GM12872 (cell line): ENCODE measurements at regions not wholly inside any gene's neighbourhood (a gene's known extent, or its start where the extent isn't known, plus 50 kb on each side); places are given as distances from the start of the nearest gene placed in this dataset.

ENCODE experiments used
- TF ChIP-seq, protein P1 (sequence below): IDR thresholded peaks from 3 replicates; pipeline ENCODE4 v1.5.1; 2011; ENCODE audit warnings: low read depth, mild to moderate bottlenecking, low read length, moderate library complexity; ENCODE audit not compliant: insufficient read depth

DNA sequence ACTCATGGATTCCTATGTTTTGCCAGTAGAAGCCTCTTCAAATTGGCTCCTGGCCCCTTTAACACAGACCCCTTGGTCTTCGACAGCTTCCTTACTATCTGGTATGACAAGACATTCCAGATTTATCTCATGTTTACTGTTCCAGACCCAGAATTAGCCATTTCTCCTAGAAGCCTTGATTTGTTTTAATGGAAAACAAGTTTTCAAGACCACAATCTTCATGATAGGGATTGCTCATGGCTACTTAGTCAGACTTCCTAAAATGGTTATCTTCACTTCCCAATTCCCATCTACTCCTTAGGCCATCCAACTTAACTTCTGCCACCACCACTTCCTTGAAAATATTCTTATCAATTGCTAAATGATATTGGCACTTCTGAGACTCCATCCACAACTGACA is 63.2 kb downstream of the TTC32 start:
- TF ChIP-seq, protein P1, sequence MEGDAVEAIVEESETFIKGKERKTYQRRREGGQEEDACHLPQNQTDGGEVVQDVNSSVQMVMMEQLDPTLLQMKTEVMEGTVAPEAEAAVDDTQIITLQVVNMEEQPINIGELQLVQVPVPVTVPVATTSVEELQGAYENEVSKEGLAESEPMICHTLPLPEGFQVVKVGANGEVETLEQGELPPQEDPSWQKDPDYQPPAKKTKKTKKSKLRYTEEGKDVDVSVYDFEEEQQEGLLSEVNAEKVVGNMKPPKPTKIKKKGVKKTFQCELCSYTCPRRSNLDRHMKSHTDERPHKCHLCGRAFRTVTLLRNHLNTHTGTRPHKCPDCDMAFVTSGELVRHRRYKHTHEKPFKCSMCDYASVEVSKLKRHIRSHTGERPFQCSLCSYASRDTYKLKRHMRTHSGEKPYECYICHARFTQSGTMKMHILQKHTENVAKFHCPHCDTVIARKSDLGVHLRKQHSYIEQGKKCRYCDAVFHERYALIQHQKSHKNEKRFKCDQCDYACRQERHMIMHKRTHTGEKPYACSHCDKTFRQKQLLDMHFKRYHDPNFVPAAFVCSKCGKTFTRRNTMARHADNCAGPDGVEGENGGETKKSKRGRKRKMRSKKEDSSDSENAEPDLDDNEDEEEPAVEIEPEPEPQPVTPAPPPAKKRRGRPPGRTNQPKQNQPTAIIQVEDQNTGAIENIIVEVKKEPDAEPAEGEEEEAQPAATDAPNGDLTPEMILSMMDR, result no peak

DNA sequence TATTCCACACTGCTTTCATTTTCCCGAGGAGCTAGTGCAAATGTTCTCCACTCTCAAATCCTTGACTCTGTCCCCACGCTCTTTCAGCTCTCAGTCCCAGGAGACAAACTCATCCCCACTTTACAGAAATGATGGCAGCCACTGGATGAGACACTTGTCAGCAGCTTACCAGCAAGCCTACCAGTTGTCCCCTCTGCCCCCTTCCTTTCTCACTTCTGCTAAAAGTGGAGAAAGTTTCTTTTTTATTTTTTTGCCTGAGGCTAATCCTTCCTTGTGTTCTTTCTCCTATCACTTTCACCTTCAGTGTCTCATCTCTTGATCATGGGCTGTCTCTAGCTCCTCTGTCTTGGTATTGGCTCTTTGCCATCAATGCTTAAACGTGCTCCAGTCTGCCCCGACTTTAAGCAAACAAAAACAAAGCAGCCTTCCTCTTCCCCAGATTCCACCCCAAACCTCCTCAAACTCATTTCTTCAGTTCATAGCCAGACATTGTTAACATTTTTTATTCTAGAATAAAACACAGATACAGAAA is 64.5 kb downstream of the TTC32 start:
- TF ChIP-seq, protein P1, result no peak

DNA sequence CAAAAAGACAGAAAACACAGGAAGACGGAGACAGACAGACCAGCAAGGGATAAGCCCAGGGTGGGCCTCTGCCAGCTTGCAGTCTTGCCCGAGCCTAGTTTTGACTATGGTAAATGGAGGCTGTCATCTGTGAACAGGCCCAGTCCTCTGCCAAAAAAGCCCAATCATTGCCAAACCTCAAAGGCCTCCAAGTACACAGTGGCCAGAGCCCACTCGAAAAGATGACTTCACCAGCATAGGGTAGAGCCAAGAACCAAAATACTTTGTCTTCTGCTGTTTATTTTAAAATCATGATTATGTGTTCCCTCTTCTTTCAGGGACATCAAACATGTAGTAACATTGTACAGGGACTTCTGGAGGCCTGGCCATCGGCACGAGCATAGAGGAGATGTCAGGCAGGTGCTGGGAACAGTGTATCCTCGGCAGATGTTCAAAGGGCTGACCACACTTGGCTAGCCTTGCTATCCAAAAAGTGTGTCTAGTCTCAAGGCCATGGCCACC is 66.0 kb downstream of the TTC32 start:
- TF ChIP-seq, protein P1, result no peak

DNA sequence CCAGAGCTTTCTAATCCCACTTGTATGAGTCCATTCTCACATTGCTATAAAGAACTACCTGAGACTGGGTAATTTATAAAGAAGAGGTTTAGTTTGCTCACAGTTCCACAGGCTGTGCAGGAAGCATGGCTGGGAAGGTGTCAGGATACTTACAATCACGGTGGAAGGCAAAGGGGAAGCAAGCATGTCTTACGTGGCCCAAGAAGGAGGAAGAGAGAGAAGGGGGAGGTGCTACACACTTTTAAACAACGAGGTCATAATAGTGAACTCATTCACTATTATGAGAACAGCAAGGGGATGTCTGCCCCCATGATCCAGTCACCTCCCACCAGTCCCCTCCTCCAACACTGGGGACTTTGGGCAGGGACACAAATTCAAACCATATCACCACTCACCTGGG is 67.8 kb downstream of the TTC32 start:
- TF ChIP-seq, protein P1, result no peak

DNA sequence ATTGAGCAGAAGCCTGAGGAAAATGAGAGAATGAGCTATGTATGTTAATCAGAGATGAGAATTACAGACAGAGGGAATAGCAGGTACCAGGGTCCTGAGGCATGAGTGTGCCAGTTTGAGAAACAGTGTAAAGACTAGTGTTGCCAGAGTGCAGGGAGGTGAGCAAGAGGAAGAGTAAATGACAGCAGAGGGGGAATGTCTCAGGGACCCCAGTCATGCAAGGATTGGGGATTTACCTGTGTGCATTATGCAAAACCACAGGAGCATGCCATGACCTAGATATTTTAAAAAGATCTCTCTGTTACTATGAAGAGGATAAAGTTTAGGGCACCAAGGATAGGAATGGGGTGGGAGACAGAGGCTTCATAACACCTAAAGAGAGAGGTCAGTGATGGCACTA is 72.1 kb downstream of the TTC32 start:
- TF ChIP-seq, protein P1, result no peak

DNA sequence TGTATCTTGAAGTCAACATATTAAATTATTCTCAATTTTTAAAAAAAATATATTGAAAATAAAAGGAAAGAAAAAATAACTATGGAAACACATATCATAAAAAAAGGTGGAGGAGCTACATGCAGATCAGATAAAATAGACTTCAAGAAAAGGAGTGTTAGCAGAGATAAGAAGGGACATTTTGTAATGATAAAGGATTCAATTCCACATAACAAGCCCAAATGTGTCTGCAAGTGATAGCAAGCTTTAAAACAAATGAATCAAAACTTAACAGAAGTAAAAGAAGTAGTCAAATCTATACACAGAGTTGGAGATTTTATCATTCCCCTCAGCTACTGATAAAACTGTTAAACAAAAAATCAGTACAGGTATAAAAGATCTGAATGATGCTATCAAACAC is 74.9 kb downstream of the TTC32 start:
- TF ChIP-seq, protein P1, result no peak

DNA sequence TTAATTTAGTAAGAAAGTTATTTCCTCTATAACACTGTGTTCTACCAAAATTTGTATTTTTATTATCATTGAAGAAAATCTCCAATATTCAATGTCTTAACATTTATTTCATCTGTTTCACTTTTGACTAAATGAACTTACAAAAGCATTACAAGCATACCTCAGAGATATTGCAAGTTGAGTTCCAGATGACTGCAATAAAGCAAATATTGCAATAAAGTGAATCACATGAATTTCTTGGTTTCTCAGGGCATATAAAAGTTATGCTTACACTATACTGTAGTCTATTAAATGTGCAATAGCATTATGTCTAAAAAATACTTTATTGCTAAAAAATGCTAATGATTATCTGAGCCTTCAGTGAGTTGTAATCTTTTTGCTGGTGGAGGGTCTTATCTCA is 78.3 kb downstream of the TTC32 start:
- TF ChIP-seq, protein P1, result no peak
